ENCODE measurements at regions not wholly inside any gene's neighbourhood (a gene's known extent, or its start where the extent isn't known, plus 50 kb on each side); places are given as distances from the start of the nearest gene placed in this dataset.

- Mint-ChIP-seq H3K4me3 (no peak overlapping the region), H3K9me3 (ENCODE audit: low read depth) (no peaks in the 10 kb centered on the region), H3K36me3 (ENCODE audit: low read depth) (no peaks in the 10 kb centered on the region), H3K4me1 (no peaks in the 10 kb centered on the region), H3K27ac (no peak overlapping the region), H3K27me3 (peaks cover 3% of the 10 kb centered on the region)
- CTCF ChIA-PET: no interaction called here
- DNase-seq (no peak), ATAC-seq (no peak)
- intact Hi-C loops (cut with DNase I, micrococcal nuclease): no loop called here
- POLR2A ChIA-PET: no interaction called here
Measured at GRCh38 chr1:47629201-47629600, 191.4 kb downstream of the FOXD2 start.

- POLR2A ChIA-PET: no interaction called here
- intact Hi-C loops (cut with DNase I, micrococcal nuclease): no loop called here
- CTCF ChIA-PET: interaction anchor here (0.5 to 0.7 kb wide), 2 partner anchors 174 to 195 kb away, joined by 3 read pairs; no protein-coding TSS in a partner anchor
Measured at GRCh38 chr1:47630346-47630745, 192.5 kb downstream of the FOXD2 start.

GRCh38 chr1:47631411-47631995 is 193.7 kb downstream of the FOXD2 start:
- CTCF ChIA-PET: no interaction called here
- ATAC-seq (no peak), DNase-seq (no peak)
- no peak overlapping the region for H3K27ac Mint-ChIP-seq
- H3K36me3 Mint-ChIP-seq (ENCODE audit: low read depth): no peaks in the 10 kb centered on the region
- no peak overlapping the region for H3K4me3 Mint-ChIP-seq
- intact Hi-C loops (cut with DNase I, micrococcal nuclease): no loop called here
- H3K9me3 Mint-ChIP-seq (ENCODE audit: low read depth): no peaks in the 10 kb centered on the region
- H3K27me3 Mint-ChIP-seq: peaks cover 5% of the 10 kb centered on the region
- H3K4me1 Mint-ChIP-seq: no peaks in the 10 kb centered on the region
- POLR2A ChIA-PET: no interaction called here

More at GRCh38 chr1:47630346-47630745, 192.5 kb downstream of the FOXD2 start:
- DNase-seq: no peak
- Mint-ChIP-seq H3K27me3 (peaks cover 3% of the 10 kb centered on the region), H3K4me3 (no peak overlapping the region), H3K36me3 (ENCODE audit: low read depth) (no peaks in the 10 kb centered on the region), H3K27ac (no peak overlapping the region), H3K4me1 (no peaks in the 10 kb centered on the region), H3K9me3 (ENCODE audit: low read depth) (no peaks in the 10 kb centered on the region)
- ATAC-seq: no peak

- H3K27ac Mint-ChIP-seq: no peak overlapping the region
- POLR2A ChIA-PET: no interaction called here
- no peaks in the 10 kb centered on the region for H3K36me3 Mint-ChIP-seq (ENCODE audit: low read depth)
- intact Hi-C loops (cut with DNase I, micrococcal nuclease): no loop called here
- H3K27me3 Mint-ChIP-seq: peaks cover 2% of the 10 kb centered on the region
- H3K9me3 Mint-ChIP-seq (ENCODE audit: low read depth): no peaks in the 10 kb centered on the region
- H3K4me3 Mint-ChIP-seq: no peak overlapping the region
- no peaks in the 10 kb centered on the region for H3K4me1 Mint-ChIP-seq
- ATAC-seq: no peak
- CTCF ChIA-PET: no interaction called here
- no peak for DNase-seq
Measured at GRCh38 chr1:47635111-47635510, 197.3 kb downstream of the FOXD2 start.

- CTCF ChIA-PET: no interaction called here
Measured at GRCh38 chr1:47635597-47635996, 197.8 kb downstream of the FOXD2 start.

GRCh38 chr1:47637111-47637685 is 199.4 kb downstream of the FOXD2 start:
- H3K27ac Mint-ChIP-seq: no peak overlapping the region
- H3K36me3 Mint-ChIP-seq (ENCODE audit: low read depth): no peaks in the 10 kb centered on the region
- POLR2A ChIA-PET: no interaction called here
- DNase-seq (no peak), ATAC-seq (no peak)
- no peaks in the 10 kb centered on the region for H3K4me1 Mint-ChIP-seq
- intact Hi-C loops (cut with DNase I, micrococcal nuclease): no loop called here
- CTCF ChIA-PET: no interaction called here
- H3K27me3 Mint-ChIP-seq: peaks cover 2% of the 10 kb centered on the region
- no peak overlapping the region for H3K4me3 Mint-ChIP-seq
- H3K9me3 Mint-ChIP-seq (ENCODE audit: low read depth): no peaks in the 10 kb centered on the region

More at GRCh38 chr1:47635597-47635996, 197.8 kb downstream of the FOXD2 start:
- H3K4me3 Mint-ChIP-seq: no peak overlapping the region
- no peaks in the 10 kb centered on the region for H3K36me3 Mint-ChIP-seq (ENCODE audit: low read depth)
- no peak for ATAC-seq
- no peaks in the 10 kb centered on the region for H3K9me3 Mint-ChIP-seq (ENCODE audit: low read depth)
- no peak overlapping the region for H3K27ac Mint-ChIP-seq
- H3K4me1 Mint-ChIP-seq: no peaks in the 10 kb centered on the region
- POLR2A ChIA-PET: no interaction called here
- intact Hi-C loops (cut with DNase I, micrococcal nuclease): no loop called here
- peaks cover 2% of the 10 kb centered on the region for H3K27me3 Mint-ChIP-seq
- DNase-seq: no peak

GRCh38 chr1:47638240-47638639 is 200.4 kb downstream of the FOXD2 start:
- ATAC-seq (no peak), DNase-seq (no peak)
- CTCF ChIA-PET: interaction anchor here (0.6 kb wide), 2 partner anchors 24 to 202 kb away, joined by 3 to 4 read pairs; no protein-coding TSS in a partner anchor
- Mint-ChIP-seq H3K27ac (no peak overlapping the region), H3K4me1 (no peaks in the 10 kb centered on the region), H3K4me3 (no peak overlapping the region), H3K27me3 (peaks cover 2% of the 10 kb centered on the region), H3K9me3 (ENCODE audit: low read depth) (no peaks in the 10 kb centered on the region), H3K36me3 (ENCODE audit: low read depth) (no peaks in the 10 kb centered on the region)
- intact Hi-C loops (cut with DNase I, micrococcal nuclease): no loop called here
- POLR2A ChIA-PET: no interaction called here

GRCh38 chr1:47638713-47639112 is 200.9 kb downstream of the FOXD2 start:
- no peak for DNase-seq
- intact Hi-C loops (cut with DNase I, micrococcal nuclease): no loop called here
- POLR2A ChIA-PET: no interaction called here
- Mint-ChIP-seq H3K4me3 (no peak overlapping the region), H3K4me1 (no peaks in the 10 kb centered on the region), H3K27me3 (peaks cover 2% of the 10 kb centered on the region), H3K36me3 (ENCODE audit: low read depth) (no peaks in the 10 kb centered on the region), H3K9me3 (ENCODE audit: low read depth) (no peaks in the 10 kb centered on the region), H3K27ac (no peak overlapping the region)
- CTCF ChIA-PET: no interaction called here
- no peak for ATAC-seq

- POLR2A ChIA-PET: no interaction called here
- Mint-ChIP-seq H3K4me1 (no peaks in the 10 kb centered on the region), H3K27ac (no peak overlapping the region), H3K9me3 (ENCODE audit: low read depth) (no peaks in the 10 kb centered on the region), H3K27me3 (peaks cover 3% of the 10 kb centered on the region), H3K4me3 (no peak overlapping the region), H3K36me3 (ENCODE audit: low read depth) (no peaks in the 10 kb centered on the region)
- CTCF ChIA-PET: no interaction called here
- DNase-seq: no peak
- ATAC-seq: no peak
- intact Hi-C loops (cut with DNase I, micrococcal nuclease): no loop called here
Measured at GRCh38 chr1:47643306-47644211, 205.7 kb downstream of the FOXD2 start.

- Mint-ChIP-seq H3K4me3 (no peak overlapping the region), H3K27me3 (peaks cover 3% of the 10 kb centered on the region), H3K36me3 (ENCODE audit: low read depth) (no peaks in the 10 kb centered on the region), H3K27ac (no peak overlapping the region), H3K9me3 (ENCODE audit: low read depth) (no peaks in the 10 kb centered on the region), H3K4me1 (no peaks in the 10 kb centered on the region)
- intact Hi-C loops (cut with DNase I, micrococcal nuclease): no loop called here
- POLR2A ChIA-PET: no interaction called here
- DNase-seq (no peak), ATAC-seq (no peak)
- CTCF ChIA-PET: no interaction called here
Measured at GRCh38 chr1:47644212-47644573, 206.3 kb downstream of the FOXD2 start.

GRCh38 chr1:47645151-47645550 is 207.3 kb downstream of the FOXD2 start:
- Mint-ChIP-seq H3K27me3 (peaks cover 3% of the 10 kb centered on the region), H3K4me1 (no peaks in the 10 kb centered on the region), H3K36me3 (ENCODE audit: low read depth) (no peaks in the 10 kb centered on the region), H3K9me3 (ENCODE audit: low read depth) (no peaks in the 10 kb centered on the region), H3K4me3 (no peak overlapping the region), H3K27ac (no peak overlapping the region)
- DNase-seq (no peak), ATAC-seq (no peak)
- CTCF ChIA-PET: no interaction called here
- intact Hi-C loops (cut with DNase I, micrococcal nuclease): no loop called here
- POLR2A ChIA-PET: no interaction called here

GRCh38 chr1:47646676-47647075 is 208.8 kb downstream of the FOXD2 start:
- peaks cover 3% of the 10 kb centered on the region for H3K27me3 Mint-ChIP-seq
- DNase-seq: no peak
- H3K9me3 Mint-ChIP-seq (ENCODE audit: low read depth): no peaks in the 10 kb centered on the region
- ChIA-PET CTCF (no interaction called here), POLR2A (no interaction called here)
- H3K27ac Mint-ChIP-seq: no peak overlapping the region
- no peaks in the 10 kb centered on the region for H3K36me3 Mint-ChIP-seq (ENCODE audit: low read depth)
- H3K4me3 Mint-ChIP-seq: no peak overlapping the region
- intact Hi-C loops (cut with DNase I, micrococcal nuclease): no loop called here
- ATAC-seq: no peak
- no peaks in the 10 kb centered on the region for H3K4me1 Mint-ChIP-seq

Data from activated CD4-positive, alpha-beta T cell treated with anti-CD3 and anti-CD28 coated beads for 36 hours (primary cell).